ENCODE measurements at regions not wholly inside any gene's neighbourhood (a gene's known extent, or its start where the extent isn't known, plus 50 kb on each side); places are given as distances from the start of the nearest gene placed in this dataset.
A peak's percentile ranks its signal among the peaks of the same experiment; 100 is the strongest.

DNA sequence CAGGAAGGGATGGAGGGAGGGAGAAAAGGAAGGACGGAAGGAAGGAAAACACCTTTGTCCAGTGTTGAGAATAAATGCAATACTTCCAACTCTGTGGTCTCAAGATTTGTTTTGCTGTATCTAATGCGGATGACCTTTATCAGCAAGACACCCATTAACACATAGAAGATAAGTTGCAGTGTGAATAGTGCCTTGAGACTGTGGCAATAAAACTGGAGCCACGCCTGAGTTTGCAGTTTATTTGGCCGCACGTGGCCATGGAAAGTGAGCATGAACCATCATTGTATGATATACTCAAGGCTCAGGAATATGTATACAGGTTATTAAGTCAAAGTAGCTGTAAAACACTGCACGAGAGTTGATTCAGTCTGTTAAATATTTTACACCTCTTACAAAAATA lies 113.6 kb upstream of the EEA1 start:
- no peak overlapping the region for H3K4me3 ChIP-seq (ENCODE audit: low read length)
- DNase-seq (ENCODE audit: low read depth), result no peak
- TF ChIP-seq CTCF (conservative IDR thresholded peaks at IDR 0.05; ENCODE audit: low read length), result no peak

GRCh38 chr12:93043192-93043876 lies 114.2 kb upstream of the EEA1 start:
- no peak overlapping the region for H3K4me3 ChIP-seq (ENCODE audit: low read length)
- DNase-seq (ENCODE audit: low read depth), result no peak
- no peak for TF ChIP-seq CTCF (conservative IDR thresholded peaks at IDR 0.05; ENCODE audit: low read length)

GRCh38 chr12:93043877-93044209 lies 114.7 kb upstream of the EEA1 start:
- no peak for DNase-seq (ENCODE audit: low read depth)
- H3K4me3 ChIP-seq (ENCODE audit: low read length), result no peak overlapping the region
- no peak for TF ChIP-seq CTCF (conservative IDR thresholded peaks at IDR 0.05; ENCODE audit: low read length)

- H3K4me3 ChIP-seq (ENCODE audit: low read length), result no peak overlapping the region
- TF ChIP-seq CTCF (conservative IDR thresholded peaks at IDR 0.05; ENCODE audit: low read length), result no peak
- no peak for DNase-seq (ENCODE audit: low read depth)
Observed at GRCh38 chr12:93047118-93047517, 118.0 kb upstream of the EEA1 start.

DNA sequence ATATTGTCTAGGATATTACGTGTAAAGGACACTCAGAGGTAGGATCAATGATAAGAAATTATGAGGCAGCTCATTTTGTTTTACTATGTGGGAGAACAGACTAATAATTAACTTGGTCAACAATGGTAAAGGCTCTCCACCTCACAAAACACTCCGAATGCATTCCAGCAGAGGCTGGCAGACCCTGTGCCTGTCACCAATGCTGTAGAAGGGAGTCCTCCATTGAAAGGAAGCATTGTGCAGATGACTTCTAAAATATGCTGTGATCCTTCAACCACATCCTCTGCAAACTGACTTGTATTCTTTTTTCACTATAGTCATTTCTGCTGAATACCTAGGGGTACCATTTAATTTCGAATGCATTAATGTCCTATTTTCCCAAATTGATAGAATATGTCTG lies 119.6 kb upstream of the EEA1 start:
- TF ChIP-seq CTCF (conservative IDR thresholded peaks at IDR 0.05; ENCODE audit: low read length), result no peak
- no peak for DNase-seq (ENCODE audit: low read depth)
- no peak overlapping the region for H3K4me3 ChIP-seq (ENCODE audit: low read length)

- DNase-seq (ENCODE audit: low read depth), result peak; percentile 71
- H3K4me3 ChIP-seq (ENCODE audit: low read length), result no peak overlapping the region
- no peak for TF ChIP-seq CTCF (conservative IDR thresholded peaks at IDR 0.05; ENCODE audit: low read length)
Observed at GRCh38 chr12:93050026-93050747, 121.1 kb upstream of the EEA1 start.

- DNase-seq (ENCODE audit: low read depth), result no peak
- H3K4me3 ChIP-seq (ENCODE audit: low read length), result no peak overlapping the region
- no peak for TF ChIP-seq CTCF (conservative IDR thresholded peaks at IDR 0.05; ENCODE audit: low read length)
Observed at GRCh38 chr12:93050748-93051081, 121.6 kb upstream of the EEA1 start.

All from AG10803 (cell line).